ENCODE measurements at regions not wholly inside any gene's neighbourhood (a gene's known extent, or its start where the extent isn't known, plus 50 kb on each side); places are given as distances from the start of the nearest gene placed in this dataset.

DNA sequence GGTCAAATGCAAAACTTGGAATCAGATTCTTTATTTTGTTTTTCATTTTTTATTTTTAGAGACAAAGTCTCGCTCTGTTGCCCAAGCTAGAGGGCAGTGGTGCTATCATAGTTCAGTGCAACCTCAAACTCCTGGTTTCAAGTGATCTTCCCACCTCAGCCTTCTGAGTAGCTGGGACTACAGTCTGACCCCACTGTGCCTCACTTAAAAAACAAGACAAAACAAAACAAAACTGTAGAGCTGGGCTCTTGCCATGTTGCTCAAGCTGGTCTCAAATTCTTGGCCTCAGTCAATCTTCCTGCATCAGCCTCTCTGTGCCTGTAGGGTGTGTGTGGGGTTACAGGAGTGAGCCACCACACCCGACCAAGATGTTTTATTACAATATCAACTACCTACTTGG is 396.0 kb upstream of the USP24 start:
- no peaks in the 10 kb centered on the region for H3K4me1 Mint-ChIP-seq
- Histone ChIP-seq H3K4me3 (ENCODE audit: low read length) (no peak overlapping the region), H3K9me3 (ENCODE audit: control insufficient read depth, low read length) (peaks cover 30% of the 10 kb centered on the region), H3K27ac (ENCODE audit: low read depth, low read length) (no peak overlapping the region), H3K36me3 (ENCODE audit: control insufficient read depth, insufficient read depth, low read length) (no peaks in the 10 kb centered on the region), H3K27me3 (ENCODE audit: control insufficient read depth, insufficient read depth, low read length, poor library complexity, severe bottlenecking) (no peaks in the 10 kb centered on the region), H3K9ac (ENCODE audit: extremely low read depth, low read length, poor library complexity, severe bottlenecking) (no peak overlapping the region), H3K4me1 (ENCODE audit: control insufficient read depth, insufficient read depth, low read length) (no peaks in the 10 kb centered on the region)
- peaks cover 31% of the 10 kb centered on the region for H3K27me3 Mint-ChIP-seq (ENCODE audit: insufficient read depth)
- no peak for DNase-seq
- 84 to 88% methylated on average over 1 to 2 of the region's 2 CpGs for WGBS, 2 experiments (ENCODE audit: insufficient coverage in 1 of 2, insufficient read length in 1 of 2)
- TF ChIP-seq, protein P1, sequence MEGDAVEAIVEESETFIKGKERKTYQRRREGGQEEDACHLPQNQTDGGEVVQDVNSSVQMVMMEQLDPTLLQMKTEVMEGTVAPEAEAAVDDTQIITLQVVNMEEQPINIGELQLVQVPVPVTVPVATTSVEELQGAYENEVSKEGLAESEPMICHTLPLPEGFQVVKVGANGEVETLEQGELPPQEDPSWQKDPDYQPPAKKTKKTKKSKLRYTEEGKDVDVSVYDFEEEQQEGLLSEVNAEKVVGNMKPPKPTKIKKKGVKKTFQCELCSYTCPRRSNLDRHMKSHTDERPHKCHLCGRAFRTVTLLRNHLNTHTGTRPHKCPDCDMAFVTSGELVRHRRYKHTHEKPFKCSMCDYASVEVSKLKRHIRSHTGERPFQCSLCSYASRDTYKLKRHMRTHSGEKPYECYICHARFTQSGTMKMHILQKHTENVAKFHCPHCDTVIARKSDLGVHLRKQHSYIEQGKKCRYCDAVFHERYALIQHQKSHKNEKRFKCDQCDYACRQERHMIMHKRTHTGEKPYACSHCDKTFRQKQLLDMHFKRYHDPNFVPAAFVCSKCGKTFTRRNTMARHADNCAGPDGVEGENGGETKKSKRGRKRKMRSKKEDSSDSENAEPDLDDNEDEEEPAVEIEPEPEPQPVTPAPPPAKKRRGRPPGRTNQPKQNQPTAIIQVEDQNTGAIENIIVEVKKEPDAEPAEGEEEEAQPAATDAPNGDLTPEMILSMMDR (conservative IDR thresholded peaks at IDR 0.05): no peak
- no peak overlapping the region for H3K27ac Mint-ChIP-seq
- peaks cover 34% of the 10 kb centered on the region for H3K9me3 Mint-ChIP-seq
- peaks cover 5% of the 10 kb centered on the region for H3K36me3 Mint-ChIP-seq (ENCODE audit: low read depth)
- H3K4me3 Mint-ChIP-seq: no peak overlapping the region

DNA sequence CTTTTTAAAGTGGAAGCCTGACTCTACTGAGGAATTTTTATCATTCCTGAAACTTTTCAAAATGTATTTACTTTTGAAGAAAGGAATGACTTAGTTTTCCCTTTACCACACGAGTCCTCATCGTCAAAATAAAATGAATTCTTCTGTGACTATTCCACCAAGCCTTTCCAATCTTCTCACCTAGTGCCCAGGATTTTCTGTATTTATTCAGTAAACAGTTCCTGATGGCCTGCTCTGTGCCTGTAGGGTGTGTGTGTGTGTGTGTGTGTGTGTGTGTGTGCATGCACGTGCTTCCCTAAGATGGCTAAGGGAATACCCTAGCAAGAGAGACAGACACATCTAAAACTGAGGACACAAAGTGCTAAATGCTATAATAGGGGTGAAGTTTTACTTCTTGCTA is 395.0 kb upstream of the USP24 start:
- H3K4me1 ChIP-seq (ENCODE audit: control insufficient read depth, insufficient read depth, low read length): no peaks in the 10 kb centered on the region
- Mint-ChIP-seq H3K36me3 (ENCODE audit: low read depth) (peaks cover 5% of the 10 kb centered on the region), H3K27ac (no peak overlapping the region), H3K9me3 (peaks cover 34% of the 10 kb centered on the region), H3K27me3 (ENCODE audit: insufficient read depth) (peaks cover 28% of the 10 kb centered on the region), H3K4me3 (no peak overlapping the region), H3K4me1 (no peaks in the 10 kb centered on the region)
- TF ChIP-seq, protein P1 (conservative IDR thresholded peaks at IDR 0.05): no peak
- 98% methylated on average over 3 of the region's 3 CpGs; no CpG with 5 or more reads in 1 of the 2 experiments for WGBS, 2 experiments (ENCODE audit: insufficient coverage in 1 of 2, insufficient read length in 1 of 2)
- H3K4me3 ChIP-seq (ENCODE audit: low read length): no peak overlapping the region
- no peak for DNase-seq
- no peaks in the 10 kb centered on the region for H3K36me3 ChIP-seq (ENCODE audit: control insufficient read depth, insufficient read depth, low read length)
- H3K27me3 ChIP-seq (ENCODE audit: control insufficient read depth, insufficient read depth, low read length, poor library complexity, severe bottlenecking): no peaks in the 10 kb centered on the region
- no peak overlapping the region for H3K27ac ChIP-seq (ENCODE audit: low read depth, low read length)
- peaks cover 31% of the 10 kb centered on the region for H3K9me3 ChIP-seq (ENCODE audit: control insufficient read depth, low read length)
- no peak overlapping the region for H3K9ac ChIP-seq (ENCODE audit: extremely low read depth, low read length, poor library complexity, severe bottlenecking)

DNA sequence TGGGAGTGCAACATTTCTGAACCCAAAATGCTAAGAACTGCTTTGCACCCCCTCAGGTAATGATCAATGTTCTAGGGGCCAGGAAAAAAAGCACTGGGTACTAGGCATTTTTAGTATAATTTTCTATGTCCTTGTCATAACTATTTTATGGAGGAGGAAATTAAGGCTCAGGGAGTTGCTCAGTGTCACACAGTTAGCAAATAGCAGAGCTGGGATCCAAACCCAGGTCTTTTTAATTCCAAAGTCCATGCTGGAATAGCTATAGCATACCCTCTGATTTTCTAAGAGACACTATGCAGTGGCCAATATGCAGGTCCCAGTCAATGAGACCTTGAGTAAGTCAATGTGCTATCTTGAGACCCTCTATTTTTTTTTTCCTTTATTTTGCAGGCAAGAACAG is 394.5 kb upstream of the USP24 start:
- H3K4me1 Mint-ChIP-seq: no peaks in the 10 kb centered on the region
- no peak overlapping the region for H3K4me3 ChIP-seq (ENCODE audit: low read length)
- no peaks in the 10 kb centered on the region for H3K27me3 ChIP-seq (ENCODE audit: control insufficient read depth, insufficient read depth, low read length, poor library complexity, severe bottlenecking)
- H3K36me3 Mint-ChIP-seq (ENCODE audit: low read depth): peaks cover 5% of the 10 kb centered on the region
- peaks cover 34% of the 10 kb centered on the region for H3K9me3 Mint-ChIP-seq
- no peak overlapping the region for H3K9ac ChIP-seq (ENCODE audit: extremely low read depth, low read length, poor library complexity, severe bottlenecking)
- H3K9me3 ChIP-seq (ENCODE audit: control insufficient read depth, low read length): peaks cover 31% of the 10 kb centered on the region
- DNase-seq: no peak
- no peak overlapping the region for H3K27ac Mint-ChIP-seq
- H3K4me3 Mint-ChIP-seq: no peak overlapping the region
- no peaks in the 10 kb centered on the region for H3K36me3 ChIP-seq (ENCODE audit: control insufficient read depth, insufficient read depth, low read length)
- peaks cover 25% of the 10 kb centered on the region for H3K27me3 Mint-ChIP-seq (ENCODE audit: insufficient read depth)
- no peak overlapping the region for H3K27ac ChIP-seq (ENCODE audit: low read depth, low read length)
- TF ChIP-seq, protein P1 (conservative IDR thresholded peaks at IDR 0.05): no peak
- H3K4me1 ChIP-seq (ENCODE audit: control insufficient read depth, insufficient read depth, low read length): no peaks in the 10 kb centered on the region

All from endodermal cell (in vitro differentiated cells).